GM12878 (cell line): ENCODE measurements at regions not wholly inside any gene's neighbourhood (a gene's known extent, or its start where the extent isn't known, plus 50 kb on each side); places are given as distances from the start of the nearest gene placed in this dataset.

Experiments used
- ATAC-seq: fragments of 200-7000 bp; cut with Tn5 transposase; 3 replicates; pipeline ENCODE4 v1.9.1; 2020; ENCODE audit warnings: mild to moderate bottlenecking, moderate library complexity
- BruUV-seq: library from RNA; stranded (reverse); fragments of 400-500 nt; replicated peaks from 2 replicates; lab custom pipeline; 2021; lab: Mats Ljungman, UMichigan
- CTCF ChIA-PET: fragments of 300-600 bp; sonication (Branson Sonifier 250); formaldehyde crosslinking; extraction: SDS; loops from one replicate; lab custom pipeline; 2021; ENCODE audit warnings: inconsistent platforms; lab: Yijun Ruan, JAX
- POLR2A ChIA-PET: fragments of 350-600 bp; formaldehyde crosslinking; extraction: SDS; loops from one replicate; lab custom pipeline; 2021; ENCODE audit warnings: inconsistent platforms; lab: Charles Lee
- RAD21 ChIA-PET: fragments of 300-600 bp; sonication (Branson Sonifier 250); formaldehyde crosslinking; loops from one replicate; lab custom pipeline; 2023; ENCODE audit warnings: antibody characterized with exemption; ENCODE audit not compliant: unreplicated experiment; lab: Charles Lee
- SMC1A ChIA-PET: fragments of 300-600 bp; sonication (Branson Sonifier 250); formaldehyde crosslinking; loops from one replicate; lab custom pipeline; 2023; ENCODE audit not compliant: unreplicated experiment, uncharacterized antibody; lab: Charles Lee
- DNase-seq: peaks from one replicate; pipeline ENCODE4 v3.0.0-alpha.2; 2011; ENCODE audit warnings: low read depth, low spot score
- FAIRE-seq: peaks from 3 replicates; lab custom pipeline; 2011; peaks lifted over from hg19 to GRCh38; lab: Jason Lieb, UNC
- H2AFZ ChIP-seq: 2 replicates; pipeline ENCODE4 v1.6.0; 2011; ENCODE audit warnings: low read depth, low read length, control low read depth; ENCODE audit not compliant: control insufficient read depth
- H3K27ac ChIP-seq: 2 replicates; pipeline ENCODE4 v1.5.1; 2011; ENCODE audit warnings: control low read depth; ENCODE audit not compliant: control insufficient read depth, insufficient read depth
- H3K27me3 ChIP-seq, 2 experiments: replicated peaks in 1 of 2; 2 replicates each; pipeline versions ENCODE4 v1.6.0 to v1.6.1; 2011; ENCODE audit warnings: low read length in 1 of 2; ENCODE audit not compliant: control insufficient read depth in 2 of 2, insufficient read depth in 2 of 2
- H3K36me3 ChIP-seq, 2 experiments: 2 replicates each; pipeline ENCODE4 v1.5.1; 2011; ENCODE audit warnings: low read length in 1 of 2; ENCODE audit not compliant: control insufficient read depth in 2 of 2, insufficient read depth in 2 of 2
- H3K4me1 ChIP-seq: 2 replicates; pipeline ENCODE4 v1.6.1; 2011; ENCODE audit warnings: mild to moderate bottlenecking, low read length, moderate library complexity, mixed read lengths; ENCODE audit not compliant: control insufficient read depth, insufficient read depth
- H3K4me2 ChIP-seq: 2 replicates; pipeline ENCODE4 v1.6.0; 2011; ENCODE audit warnings: control low read depth; ENCODE audit not compliant: control insufficient read depth, insufficient read depth
- H3K4me3 ChIP-seq: fragments of 200-600 bp; sonication (generic); 2 replicates; pipeline ENCODE4 v1.5.1; 2016
- H3K79me2 ChIP-seq: 2 replicates; pipeline ENCODE4 v1.6.0; 2011; ENCODE audit warnings: low read length; ENCODE audit not compliant: control insufficient read depth, insufficient read depth
- H3K9ac ChIP-seq: 2 replicates; pipeline ENCODE4 v1.8.0; 2011; ENCODE audit warnings: low read length, control low read depth, mixed read lengths; ENCODE audit not compliant: control insufficient read depth, insufficient read depth
- H3K9me3 ChIP-seq: replicated peaks from 3 replicates; pipeline ENCODE4 v1.5.1; 2011; ENCODE audit warnings: mild to moderate bottlenecking, low read length; ENCODE audit not compliant: control insufficient read depth, insufficient read depth
- H4K20me1 ChIP-seq: 2 replicates; pipeline ENCODE4 v1.6.0; 2011; ENCODE audit not compliant: control insufficient read depth, insufficient read depth
- BRCA1 ChIP-seq: IDR thresholded peaks from 2 replicates; pipeline ENCODE4 v1.6.1; 2011; ENCODE audit warnings: low read depth, low read length, improper control_type of control experiment
- CBX5 ChIP-seq: sonication (generic); IDR thresholded peaks from 2 replicates; pipeline ENCODE4 v1.6.1; 2016; ENCODE audit warnings: low read depth, moderate library complexity, mild to moderate bottlenecking, inconsistent platforms
- E4F1 ChIP-seq: fragments of 450-650 bp; IDR thresholded peaks from 2 replicates; pipeline ENCODE4 v1.6.1; 2018; ENCODE audit warnings: borderline replicate concordance, mild to moderate bottlenecking; ENCODE audit not compliant: partially characterized antibody
- ESRRA ChIP-seq: IDR thresholded peaks from 2 replicates; pipeline ENCODE4 v1.6.1; 2012; ENCODE audit warnings: mild to moderate bottlenecking, low read length, improper control_type of control experiment
- JUNB ChIP-seq: IDR thresholded peaks from 2 replicates; pipeline ENCODE4 v1.6.1; 2016; ENCODE audit warnings: antibody characterized with exemption, mild to moderate bottlenecking
- NFYA ChIP-seq: IDR thresholded peaks from 2 replicates; pipeline ENCODE4 v1.6.1; 2011; ENCODE audit warnings: low read depth, mild to moderate bottlenecking, low read length, improper control_type of control experiment, borderline replicate concordance
- POLR2A ChIP-seq: IDR thresholded peaks from 2 replicates; pipeline ENCODE4 v1.6.1; 2011; ENCODE audit warnings: low read depth, mild to moderate bottlenecking, low read length
- PRDM15 ChIP-seq: fragments of 450-650 bp; formaldehyde crosslinking; IDR thresholded peaks from 2 replicates; pipeline ENCODE4 v1.4.0; 2020; ENCODE audit warnings: mild to moderate bottlenecking, moderate library complexity
- STAT3 ChIP-seq: IDR thresholded peaks from 2 replicates; pipeline ENCODE4 v1.6.1; 2011; ENCODE audit warnings: low read depth, low read length, improper control_type of control experiment
- TCF7 ChIP-seq: IDR thresholded peaks from 2 replicates; pipeline ENCODE4 v1.6.1; 2014; ENCODE audit warnings: antibody characterized with exemption, borderline replicate concordance
- ZNF217 ChIP-seq: fragments of 450-650 bp; IDR thresholded peaks from 2 replicates; pipeline ENCODE4 v1.6.1; 2017; ENCODE audit warnings: antibody characterized with exemption, mild to moderate bottlenecking
- ZNF687 ChIP-seq: fragments of 450-650 bp; IDR thresholded peaks from 2 replicates; pipeline ENCODE4 v1.6.1; 2017; ENCODE audit warnings: mild to moderate bottlenecking, moderate library complexity
- in situ Hi-C: fragments of 300-500 bp; cut with MboI; formaldehyde crosslinking; loops from 9 replicates; pipeline ENCODE4 v1.14.3; 2018; ENCODE audit warnings: mixed read lengths
- intact Hi-C: fragments of 100-400 bp; cut with micrococcal nuclease; formaldehyde crosslinking; loops from one replicate; pipeline ENCODE4 v1.14.2; 2022; ENCODE audit not compliant: unreplicated experiment
- TF ChIP-seq, protein P1 (sequence below): fragments of 150-350 bp; IDR thresholded peaks from 2 replicates; pipeline ENCODE4 v1.6.1; 2016; ENCODE audit warnings: low read depth, low read length

GRCh38 chr4:32207456-32207855 lies 1487.3 kb downstream of the PCDH7 start:
- H3K9ac ChIP-seq = no peak overlapping the region
- TF ChIP-seq CBX5 (no peak), NFYA (no peak), ZNF217 (no peak), BRCA1 (no peak), E4F1 (no peak), ZNF687 (no peak), ESRRA (no peak), PRDM15 (CRISPR knock-in tag) (no peak), STAT3 (no peak), POLR2A (no peak), TCF7 (no peak), JUNB (no peak)
- TF ChIP-seq, protein P1, sequence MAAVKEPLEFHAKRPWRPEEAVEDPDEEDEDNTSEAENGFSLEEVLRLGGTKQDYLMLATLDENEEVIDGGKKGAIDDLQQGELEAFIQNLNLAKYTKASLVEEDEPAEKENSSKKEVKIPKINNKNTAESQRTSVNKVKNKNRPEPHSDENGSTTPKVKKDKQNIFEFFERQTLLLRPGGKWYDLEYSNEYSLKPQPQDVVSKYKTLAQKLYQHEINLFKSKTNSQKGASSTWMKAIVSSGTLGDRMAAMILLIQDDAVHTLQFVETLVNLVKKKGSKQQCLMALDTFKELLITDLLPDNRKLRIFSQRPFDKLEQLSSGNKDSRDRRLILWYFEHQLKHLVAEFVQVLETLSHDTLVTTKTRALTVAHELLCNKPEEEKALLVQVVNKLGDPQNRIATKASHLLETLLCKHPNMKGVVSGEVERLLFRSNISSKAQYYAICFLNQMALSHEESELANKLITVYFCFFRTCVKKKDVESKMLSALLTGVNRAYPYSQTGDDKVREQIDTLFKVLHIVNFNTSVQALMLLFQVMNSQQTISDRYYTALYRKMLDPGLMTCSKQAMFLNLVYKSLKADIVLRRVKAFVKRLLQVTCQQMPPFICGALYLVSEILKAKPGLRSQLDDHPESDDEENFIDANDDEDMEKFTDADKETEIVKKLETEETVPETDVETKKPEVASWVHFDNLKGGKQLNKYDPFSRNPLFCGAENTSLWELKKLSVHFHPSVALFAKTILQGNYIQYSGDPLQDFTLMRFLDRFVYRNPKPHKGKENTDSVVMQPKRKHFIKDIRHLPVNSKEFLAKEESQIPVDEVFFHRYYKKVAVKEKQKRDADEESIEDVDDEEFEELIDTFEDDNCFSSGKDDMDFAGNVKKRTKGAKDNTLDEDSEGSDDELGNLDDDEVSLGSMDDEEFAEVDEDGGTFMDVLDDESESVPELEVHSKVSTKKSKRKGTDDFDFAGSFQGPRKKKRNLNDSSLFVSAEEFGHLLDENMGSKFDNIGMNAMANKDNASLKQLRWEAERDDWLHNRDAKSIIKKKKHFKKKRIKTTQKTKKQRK = no peak

More at GRCh38 chr4:32207456-32207855, 1487.3 kb downstream of the PCDH7 start:
- Histone ChIP-seq H3K4me1 (no peaks in the 10 kb centered on the region), H3K79me2 (no peaks in the 10 kb centered on the region), H4K20me1 (no peaks in the 10 kb centered on the region), H3K4me2 (no peak overlapping the region), H3K9me3 (no peaks in the 10 kb centered on the region), H3K4me3 (no peak overlapping the region), H3K36me3 (no peaks in the 10 kb centered on the region), H2AFZ (no peak overlapping the region), H3K27me3 (no peaks in the 10 kb centered on the region), H3K27ac (no peak overlapping the region)
- intact Hi-C loops (no loop called here), in situ Hi-C loops (no loop called here)
- RAD21 ChIA-PET = no interaction called here
- no TSS peak for BruUV-seq
- DNase-seq = no peak
- no peak for FAIRE-seq
- POLR2A ChIA-PET = no interaction called here
- SMC1A ChIA-PET = no interaction called here
- CTCF ChIA-PET = no interaction called here
- no peak for ATAC-seq
